ENCODE measurements at regions not wholly inside any gene's neighbourhood (a gene's known extent, or its start where the extent isn't known, plus 50 kb on each side); places are given as distances from the start of the nearest gene placed in this dataset.

DNA sequence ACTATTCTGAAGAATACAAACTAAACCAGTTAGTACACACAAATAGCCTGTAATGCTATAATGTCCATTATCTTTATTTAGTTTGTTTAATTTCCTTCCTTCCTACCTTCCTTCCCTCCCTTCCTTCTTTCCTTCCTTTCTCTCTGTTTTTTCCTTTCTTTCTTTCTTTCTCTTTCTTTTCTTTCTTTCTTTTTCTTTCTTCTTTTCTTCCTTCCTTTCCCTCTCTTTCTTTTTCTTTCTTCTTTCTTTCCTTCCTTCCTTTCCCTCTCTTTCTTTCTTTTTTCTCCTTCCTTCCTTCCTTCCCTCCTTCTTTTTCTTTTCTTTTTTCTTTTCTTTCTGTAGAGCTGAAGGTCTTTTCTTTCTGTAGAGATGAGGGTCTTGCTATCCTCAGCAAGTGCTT lies 131.2 kb downstream of the TMEM30B start:
- TF ChIP-seq, protein P1, sequence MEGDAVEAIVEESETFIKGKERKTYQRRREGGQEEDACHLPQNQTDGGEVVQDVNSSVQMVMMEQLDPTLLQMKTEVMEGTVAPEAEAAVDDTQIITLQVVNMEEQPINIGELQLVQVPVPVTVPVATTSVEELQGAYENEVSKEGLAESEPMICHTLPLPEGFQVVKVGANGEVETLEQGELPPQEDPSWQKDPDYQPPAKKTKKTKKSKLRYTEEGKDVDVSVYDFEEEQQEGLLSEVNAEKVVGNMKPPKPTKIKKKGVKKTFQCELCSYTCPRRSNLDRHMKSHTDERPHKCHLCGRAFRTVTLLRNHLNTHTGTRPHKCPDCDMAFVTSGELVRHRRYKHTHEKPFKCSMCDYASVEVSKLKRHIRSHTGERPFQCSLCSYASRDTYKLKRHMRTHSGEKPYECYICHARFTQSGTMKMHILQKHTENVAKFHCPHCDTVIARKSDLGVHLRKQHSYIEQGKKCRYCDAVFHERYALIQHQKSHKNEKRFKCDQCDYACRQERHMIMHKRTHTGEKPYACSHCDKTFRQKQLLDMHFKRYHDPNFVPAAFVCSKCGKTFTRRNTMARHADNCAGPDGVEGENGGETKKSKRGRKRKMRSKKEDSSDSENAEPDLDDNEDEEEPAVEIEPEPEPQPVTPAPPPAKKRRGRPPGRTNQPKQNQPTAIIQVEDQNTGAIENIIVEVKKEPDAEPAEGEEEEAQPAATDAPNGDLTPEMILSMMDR (IDR thresholded peaks at IDR 0.05; ENCODE audit: insufficient read depth, low read depth, low read length) = no peak
- TF ChIP-seq EZH2 (IDR thresholded peaks at IDR 0.05; ENCODE audit: insufficient read depth, low read length) = no peak

Data from astrocyte (in vitro differentiated cells and primary cell).